NCI-H526 treated with DMSO at 0.1 percent for 48 hours (cell line): ENCODE measurements at regions not wholly inside any gene's neighbourhood (a gene's known extent, or its start where the extent isn't known, plus 50 kb on each side); places are given as distances from the start of the nearest gene placed in this dataset.
A peak's percentile ranks its signal among the peaks of the same experiment; 100 is the strongest.
"Not testable (repeated sequence)": the region's sequence is repeated elsewhere in the genome, so short reads cannot be mapped to it uniquely, and the experiment has no call there.

Experiments
- DNase-seq: peaks from one replicate; lab custom pipeline; 2025; lab: John Stamatoyannopoulos, UW

DNA sequence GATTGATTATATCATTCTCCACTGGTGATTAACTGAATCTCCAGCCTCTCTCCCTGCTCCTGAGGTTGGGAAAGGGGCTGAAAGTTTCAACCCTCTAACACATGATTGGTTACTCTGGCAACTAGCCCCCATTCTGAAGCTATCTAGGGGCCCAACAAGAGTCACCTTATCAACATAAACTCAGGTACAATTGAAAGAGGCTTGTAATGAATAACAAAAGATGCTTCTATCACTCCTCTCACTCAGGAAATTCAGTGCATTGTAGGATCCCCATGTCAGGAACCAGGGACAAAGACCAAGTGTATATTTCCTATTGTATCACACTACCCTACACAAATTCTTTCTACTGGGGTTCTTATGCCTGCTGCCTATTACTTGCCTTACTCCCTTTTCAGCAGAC is 123.9 kb upstream of the SLC13A1 start:
- no peak for DNase-seq

DNA sequence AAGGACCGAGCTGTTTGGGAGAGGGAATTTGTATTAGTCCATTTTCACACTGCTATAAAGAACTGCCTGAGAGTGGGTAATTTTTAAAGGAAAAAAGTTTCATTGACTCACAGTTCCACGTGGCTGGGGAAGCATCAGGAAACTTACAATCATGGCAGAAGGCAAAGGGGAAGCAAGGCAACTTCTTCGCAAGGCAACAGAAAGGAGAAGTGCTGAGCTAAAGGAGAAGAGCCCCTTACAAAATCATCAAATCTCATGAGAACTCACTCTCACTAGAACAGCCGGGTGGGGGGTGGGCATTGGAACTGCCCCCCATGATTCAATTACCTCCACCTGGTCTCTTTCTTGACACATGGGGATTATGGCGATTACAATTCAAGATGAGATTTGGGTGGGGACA is 121.8 kb upstream of the SLC13A1 start:
- not testable (repeated sequence) for DNase-seq

DNA sequence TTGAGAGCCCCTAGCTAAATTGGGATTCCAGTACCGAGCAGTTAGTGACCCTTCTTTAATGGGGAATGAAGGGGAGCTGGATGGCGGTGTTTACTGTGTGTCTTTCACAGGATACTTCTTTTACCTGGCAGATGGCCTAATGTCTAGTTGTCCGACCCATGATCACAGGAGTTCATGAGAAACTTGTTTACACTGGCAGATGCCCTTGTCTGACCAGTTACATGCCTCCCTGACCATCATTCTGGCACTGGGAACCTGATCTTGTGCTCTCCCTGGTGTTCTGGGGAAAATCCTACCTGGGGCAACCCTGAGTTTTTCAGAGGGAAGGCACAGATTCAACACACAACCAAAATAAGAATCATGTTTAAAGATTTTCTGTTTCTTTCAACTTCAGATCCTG is 120.1 kb upstream of the SLC13A1 start:
- DNase-seq: no peak

DNA sequence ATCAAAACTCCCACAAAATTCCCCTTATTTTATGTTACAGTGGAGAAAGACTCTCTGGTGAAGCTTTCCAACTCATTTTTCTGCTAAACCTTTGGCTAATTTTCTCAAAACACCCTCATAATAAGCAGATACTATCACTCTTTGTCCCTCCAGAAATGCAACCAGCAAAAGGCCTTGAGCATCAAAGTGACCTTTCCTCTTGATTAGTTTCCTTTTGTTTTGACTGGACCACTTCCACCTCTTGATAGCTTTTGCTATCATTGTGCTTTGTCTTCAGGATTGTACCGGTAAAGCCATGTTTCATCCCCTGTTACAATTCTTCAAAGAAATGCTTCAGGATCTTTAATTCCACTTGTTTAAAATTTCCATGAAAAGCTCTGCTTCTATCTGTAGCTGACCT is 115.1 kb upstream of the SLC13A1 start:
- DNase-seq: no peak

DNA sequence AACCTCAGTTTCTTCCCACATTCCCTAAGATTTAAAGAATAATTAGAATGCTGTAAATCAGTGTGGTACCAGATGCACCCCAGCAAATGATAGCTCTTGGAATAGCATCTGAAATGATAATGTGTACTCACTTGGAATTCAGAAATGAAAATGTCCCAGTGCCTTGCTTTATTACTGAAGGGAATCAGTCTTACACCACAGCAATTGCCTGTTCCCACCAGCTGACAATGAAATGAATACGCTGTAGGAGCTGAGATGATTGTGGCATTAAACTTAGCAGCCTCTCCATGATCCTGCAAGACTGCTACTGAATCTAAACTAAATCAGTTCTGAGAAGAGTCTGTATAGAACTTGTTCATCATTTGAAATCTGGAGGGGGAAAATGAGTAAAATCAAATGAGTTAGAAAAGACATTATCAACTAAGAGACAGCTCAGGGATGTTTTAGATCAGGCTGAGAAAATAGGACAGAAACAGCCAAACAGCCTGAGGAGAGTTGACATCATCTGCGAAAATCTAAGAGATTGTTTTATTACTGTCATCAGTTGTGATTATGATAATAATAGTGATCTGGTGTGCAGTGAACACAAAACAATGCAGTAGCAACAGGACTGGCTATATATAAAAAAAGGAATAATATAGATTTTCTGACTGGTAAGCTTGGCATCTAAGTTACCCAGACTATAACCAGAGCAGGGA is 108.6 kb upstream of the SLC13A1 start:
- DNase-seq: no peak

DNA sequence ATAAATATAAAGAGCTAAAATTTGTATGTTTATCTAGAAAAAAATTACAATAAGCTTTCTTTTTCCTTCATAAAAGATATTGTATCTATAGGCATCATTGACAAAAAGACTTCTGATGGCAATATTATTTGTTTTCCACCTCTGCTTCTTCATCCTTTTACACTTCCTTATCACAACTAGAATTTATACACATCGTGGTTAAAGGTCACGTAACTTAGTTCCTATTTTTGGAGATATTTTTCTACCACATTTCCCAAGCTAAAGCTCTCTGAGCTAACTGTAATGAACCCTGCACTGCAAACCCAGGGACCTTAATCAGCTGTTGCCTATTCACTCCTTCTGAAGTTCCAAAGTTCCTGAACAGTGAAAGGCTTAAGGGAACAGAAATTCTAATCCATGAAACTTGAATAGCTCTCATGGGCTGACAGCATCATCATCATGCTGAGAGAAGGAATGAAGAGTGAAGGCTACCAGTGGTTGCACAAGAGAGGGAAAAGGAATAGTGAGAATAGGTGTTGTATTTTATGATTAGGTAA is 106.1 kb upstream of the SLC13A1 start:
- no peak for DNase-seq

DNA sequence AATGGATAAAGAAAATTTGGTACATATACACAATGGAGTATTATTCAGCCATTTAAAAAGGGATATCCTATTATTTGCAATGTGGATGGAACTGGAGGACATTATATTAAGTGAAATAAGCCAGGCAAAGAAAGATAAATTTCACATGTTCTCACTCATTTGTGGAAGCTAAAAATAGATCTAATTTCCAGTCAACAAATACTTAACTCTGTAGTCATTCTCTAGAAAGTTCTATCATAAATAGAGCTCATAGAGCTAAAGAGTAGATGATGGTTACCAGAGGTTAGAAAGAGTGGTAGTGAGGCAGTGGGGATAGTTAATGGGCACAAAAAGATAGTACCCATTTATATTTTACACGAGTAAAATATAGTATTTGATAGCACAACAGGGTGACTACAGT is 104.2 kb upstream of the SLC13A1 start:
- no peak for DNase-seq

DNA sequence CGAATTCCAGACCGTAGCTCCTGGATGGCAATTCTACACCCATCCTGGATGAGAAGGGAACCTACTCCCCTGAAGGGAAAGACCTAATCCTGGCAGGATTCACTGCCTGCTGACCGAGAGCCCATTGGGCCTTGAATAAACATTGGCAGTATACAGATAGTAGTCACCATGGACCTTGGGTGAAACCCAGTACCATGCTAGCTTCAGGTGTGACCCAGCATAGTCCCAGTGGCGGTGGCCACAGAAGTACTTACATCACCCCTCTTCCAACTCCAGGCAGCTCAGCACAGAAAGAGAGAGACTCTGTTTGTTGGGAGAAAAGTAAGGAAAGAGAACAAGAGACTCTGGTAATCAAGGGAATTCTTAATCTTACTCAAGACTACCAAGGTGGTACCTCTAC is 97.2 kb upstream of the SLC13A1 start:
- DNase-seq: no peak

DNA sequence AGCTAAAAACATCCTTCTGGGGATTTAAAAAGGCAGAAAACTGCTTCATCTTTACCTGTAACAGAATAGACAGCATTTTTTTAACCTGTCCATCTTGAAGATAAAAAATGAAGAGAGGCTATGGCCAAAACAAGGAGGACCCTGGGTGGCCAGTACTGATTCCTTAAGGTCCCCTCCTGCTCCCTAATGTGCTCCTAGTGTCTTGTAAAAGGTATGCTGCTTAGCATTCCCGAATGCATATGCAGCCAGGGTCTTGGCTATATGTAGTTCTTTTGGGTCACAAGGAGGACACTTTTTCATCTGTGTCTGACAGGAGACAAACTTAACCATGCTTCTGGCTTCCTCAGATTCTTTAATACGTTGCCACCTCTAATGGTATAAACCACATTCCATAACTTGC is 93.9 kb upstream of the SLC13A1 start:
- no peak for DNase-seq

DNA sequence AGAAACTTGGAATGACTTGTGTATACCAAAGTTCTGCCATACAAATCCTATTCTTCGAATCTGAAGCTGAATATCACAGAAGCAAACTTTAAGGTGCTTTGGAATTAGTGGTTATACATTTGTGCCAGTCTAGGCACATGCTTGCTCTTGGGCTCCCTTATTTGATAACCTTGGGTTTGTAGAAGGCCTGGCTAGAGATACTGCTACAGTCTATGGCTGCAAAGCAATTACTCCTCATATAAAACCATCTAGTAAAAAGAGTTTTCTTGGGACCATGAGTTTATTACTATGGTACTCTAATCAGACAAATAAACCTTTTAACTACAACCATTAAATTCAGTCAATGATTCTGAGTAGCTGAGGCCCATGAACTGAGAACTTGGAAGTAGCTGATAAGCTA is 92.5 kb upstream of the SLC13A1 start:
- DNase-seq: no peak

DNA sequence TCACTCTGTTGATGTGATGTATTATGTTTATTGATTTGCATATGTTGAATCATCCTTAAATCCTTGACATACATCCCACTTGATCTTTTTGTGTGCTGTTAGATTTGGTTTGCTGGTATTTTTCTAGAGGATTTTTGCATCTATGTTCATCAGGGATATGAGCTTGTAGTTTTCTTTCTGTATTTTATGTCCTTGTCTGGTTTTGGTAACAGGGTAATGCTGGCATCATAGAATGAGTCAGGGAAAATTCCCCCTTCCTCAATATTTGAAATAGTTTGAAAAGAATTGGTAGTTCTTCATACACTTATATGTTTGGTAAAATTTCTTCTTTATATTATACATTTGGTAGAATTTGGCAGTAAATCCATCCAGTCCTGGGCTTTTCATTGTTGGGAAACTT is 89.4 kb upstream of the SLC13A1 start:
- DNase-seq: no peak

DNA sequence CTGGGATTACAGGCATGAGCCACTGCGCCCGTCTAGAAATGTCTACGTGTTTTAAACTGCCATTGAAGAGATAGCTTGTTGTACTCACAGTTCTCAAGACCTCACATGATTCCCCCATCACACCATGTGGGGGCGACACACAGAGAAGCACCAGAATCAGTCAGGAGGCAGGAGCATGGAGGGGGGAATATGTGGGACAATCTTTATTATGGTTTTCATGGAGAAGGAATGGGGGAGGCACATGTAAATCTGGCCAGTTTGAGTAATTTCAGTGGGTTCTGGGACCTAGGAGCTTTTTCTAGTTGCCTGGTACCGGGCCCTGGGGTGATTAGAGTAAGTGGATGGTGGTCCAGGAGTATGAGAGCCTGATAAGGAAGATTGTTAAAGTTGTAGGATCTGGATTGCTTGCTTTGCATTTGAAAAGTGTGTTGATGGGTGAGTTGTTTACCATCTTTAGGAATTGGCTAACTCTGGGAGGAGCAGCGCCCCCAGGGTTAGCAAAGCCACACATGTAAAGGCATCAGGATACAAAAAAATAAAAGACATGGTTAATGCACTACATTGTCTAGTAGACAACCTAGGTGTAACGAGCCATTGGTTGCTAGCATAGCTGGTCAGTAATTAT is 85.4 kb upstream of the SLC13A1 start:
- no peak for DNase-seq

DNA sequence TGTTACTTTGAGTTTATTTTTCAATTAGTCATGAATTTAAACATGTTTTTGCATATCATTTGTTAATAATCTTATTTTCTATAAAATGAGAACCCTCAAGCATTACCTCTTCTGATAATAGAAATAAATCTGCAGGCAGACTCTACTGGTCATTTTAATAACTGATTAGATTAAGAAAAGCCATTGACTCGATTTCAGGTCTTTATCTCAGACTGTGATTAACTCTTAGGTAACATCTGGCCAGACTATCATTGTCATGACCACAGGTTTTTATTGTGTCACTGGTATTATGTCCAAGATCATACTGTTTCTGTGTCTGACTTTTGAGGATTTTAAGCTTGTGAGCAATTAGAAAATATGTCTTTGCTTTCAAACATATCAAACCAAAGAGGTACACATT is 83.6 kb upstream of the SLC13A1 start:
- no peak for DNase-seq

DNA sequence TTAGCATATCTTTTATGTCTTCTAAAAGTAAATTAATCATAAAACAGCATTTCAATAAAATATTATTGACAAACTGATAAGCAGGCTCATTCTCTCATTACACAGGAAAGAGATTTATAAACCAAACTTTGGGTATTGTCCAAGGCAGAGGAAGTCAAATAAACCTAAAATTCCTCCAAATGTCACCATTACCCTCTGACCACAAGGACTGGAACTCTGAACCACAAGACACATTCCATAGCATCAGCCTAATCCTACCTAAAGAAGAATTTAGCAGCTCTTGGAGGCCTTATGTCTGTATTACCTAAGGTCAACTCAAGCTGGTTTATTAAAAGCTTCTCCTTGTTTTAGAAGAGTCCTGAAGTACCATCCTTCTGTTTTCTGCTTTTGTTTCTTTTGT is 82.4 kb upstream of the SLC13A1 start:
- DNase-seq: no peak

DNA sequence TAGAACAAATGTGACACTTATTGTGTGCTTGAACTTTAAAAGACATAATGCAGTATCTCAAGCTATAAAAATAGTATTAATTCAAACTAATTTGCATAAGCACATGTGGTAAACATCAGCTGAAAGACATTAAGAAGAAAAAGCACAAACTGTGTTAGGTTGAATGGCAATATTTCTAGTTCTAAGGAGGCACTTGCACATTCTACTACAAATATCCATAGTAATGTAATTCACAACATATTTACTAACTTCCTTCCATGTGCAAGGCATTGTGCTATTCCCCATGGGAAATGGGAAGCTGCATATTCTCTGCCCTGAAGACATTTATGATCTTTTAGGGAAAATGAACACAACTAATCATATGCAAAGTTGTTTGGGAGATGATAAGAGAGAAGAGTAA is 80.2 kb upstream of the SLC13A1 start:
- peak; percentile 24 for DNase-seq

DNA sequence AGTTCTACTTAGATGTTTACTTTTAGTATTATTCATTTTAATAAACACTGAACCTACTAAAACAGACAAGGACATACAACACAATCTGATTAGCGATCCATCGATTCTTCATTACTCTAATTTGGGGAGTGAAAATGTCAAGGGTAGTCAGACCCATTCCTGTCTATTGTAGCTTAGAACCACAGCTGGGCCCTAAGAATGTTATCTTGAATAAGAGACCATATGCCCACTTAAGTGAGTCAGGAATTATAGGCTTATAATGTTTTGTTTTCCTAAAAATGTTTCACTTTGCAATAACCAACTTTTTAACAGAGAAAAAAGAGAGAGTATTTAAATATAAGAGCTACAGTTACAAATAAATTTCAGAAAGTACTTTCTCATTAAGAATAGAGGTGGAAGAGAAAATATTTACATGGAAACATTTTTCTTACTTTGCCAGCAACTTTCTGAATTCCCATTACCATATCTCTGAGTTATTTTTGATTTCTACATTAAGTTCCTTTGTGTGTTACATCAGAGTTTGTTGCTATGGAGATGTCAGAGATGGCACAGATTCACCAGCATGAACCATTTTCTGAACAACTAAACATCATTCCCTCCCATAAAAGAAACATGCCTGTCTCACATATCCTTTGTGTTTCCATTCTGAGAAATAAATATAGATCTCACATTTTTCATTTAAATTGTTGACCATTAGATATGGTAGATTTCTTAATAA is 75.4 kb upstream of the SLC13A1 start:
- DNase-seq: no peak

DNA sequence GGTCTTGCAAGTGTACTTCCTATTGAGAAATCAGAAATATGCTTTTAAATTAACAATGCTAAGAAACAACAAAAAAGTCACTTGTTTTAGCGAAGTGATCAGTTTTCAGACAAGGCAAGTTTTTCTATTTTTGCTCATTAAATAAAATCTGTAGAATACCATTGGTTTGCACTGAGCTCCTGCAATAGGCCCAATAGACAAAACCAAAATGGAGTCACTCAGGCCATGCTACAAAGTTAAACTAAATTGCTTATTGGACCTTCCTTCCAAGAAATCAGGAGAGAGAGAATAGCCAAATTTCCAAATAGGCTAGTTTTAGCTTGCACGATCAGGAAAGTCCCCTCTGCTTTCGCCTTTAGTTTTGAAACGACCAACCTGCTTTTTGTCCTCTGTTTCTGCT is 73.4 kb upstream of the SLC13A1 start:
- DNase-seq: no peak

DNA sequence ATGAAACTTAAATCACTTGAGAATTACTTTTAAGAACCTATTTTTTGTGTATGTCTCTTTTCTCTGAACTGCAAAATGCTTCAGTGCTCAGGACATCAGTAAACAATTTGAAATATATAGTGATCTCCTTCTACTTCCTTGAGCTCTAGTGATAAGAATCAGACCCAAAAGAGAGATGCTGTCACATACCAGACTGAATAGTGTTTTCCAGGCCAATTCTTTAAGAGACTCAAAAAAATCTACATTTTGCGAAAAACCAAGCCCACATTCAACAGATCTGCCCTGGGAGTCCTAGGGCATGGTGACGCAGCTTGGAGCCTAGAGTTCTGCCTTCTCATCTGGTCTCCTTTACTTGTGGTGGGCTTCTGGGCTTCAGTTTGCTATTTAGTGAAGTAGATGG is 72.1 kb upstream of the SLC13A1 start:
- no peak for DNase-seq

DNA sequence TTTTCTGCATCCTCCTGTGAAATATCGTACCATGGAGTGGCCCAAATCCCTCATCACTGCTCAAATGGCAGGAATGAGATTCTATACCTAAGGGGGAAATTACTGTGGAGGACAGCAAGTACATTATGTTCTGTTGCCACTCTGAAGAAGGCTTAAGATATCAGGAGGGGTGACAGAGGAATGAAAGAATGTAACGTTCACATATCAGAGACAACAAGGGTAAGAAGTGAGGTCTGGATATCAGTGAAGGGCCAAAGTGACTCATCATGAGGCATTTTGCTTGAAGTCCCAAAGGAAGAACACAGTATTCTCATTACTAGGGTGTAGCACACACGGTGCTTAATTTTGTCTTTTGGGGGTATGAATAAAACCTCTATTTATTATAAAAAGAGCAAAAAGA is 71.5 kb upstream of the SLC13A1 start:
- DNase-seq: no peak

DNA sequence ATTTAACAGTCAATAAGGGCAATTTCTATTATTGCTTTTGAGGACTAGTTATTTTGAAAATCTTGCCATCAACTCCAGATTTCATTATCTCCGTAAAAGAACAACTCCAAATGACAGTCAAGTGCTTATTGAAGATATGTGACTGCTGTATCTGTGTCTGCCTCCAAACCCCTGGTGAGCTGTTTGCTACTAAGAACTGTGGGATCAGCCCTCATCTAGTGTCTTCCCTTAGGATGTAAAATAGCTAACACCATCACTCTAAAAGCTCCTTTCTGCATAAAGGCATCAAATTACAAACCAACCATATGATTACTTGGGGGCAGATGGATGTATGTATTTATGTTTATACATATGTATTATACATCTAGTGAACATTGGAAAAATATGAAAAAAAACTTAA is 70.8 kb upstream of the SLC13A1 start:
- no peak for DNase-seq

DNA sequence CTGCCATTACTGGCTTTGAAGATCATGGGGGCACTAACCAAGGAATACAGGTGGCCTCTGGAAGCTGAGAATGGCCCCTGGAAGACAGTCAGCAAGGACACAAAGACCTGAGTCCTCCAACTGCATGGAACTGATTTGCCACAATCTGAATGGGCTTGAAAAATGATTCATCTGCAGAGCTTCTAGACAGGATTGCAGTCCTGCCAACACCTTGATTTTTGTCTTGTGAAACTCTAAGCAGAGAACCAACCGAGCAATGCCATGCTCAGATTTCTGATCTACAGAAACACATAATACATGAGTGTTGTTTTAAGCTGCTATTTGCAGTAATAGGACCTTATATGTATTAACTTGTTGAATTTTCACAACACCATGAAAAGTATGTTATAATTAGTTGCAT is 66.1 kb upstream of the SLC13A1 start:
- DNase-seq: no peak

DNA sequence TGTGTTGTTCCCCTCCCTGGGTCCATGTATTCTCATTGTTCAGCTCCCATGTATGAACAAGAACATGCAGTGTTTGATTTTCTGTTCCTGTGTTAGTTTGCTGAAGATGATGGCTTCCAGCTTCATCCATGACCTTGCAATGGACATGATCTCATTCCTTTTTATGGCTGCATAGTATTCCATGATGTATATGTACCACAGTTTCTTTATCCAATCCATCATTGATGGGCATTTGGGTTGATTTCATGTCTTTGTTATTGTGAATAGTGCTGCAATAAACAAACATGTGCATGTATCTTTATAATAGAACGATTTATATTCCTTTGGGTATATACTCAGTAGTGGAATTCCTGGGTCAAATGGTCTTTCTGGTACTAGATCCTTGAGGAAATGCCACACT is 65.1 kb upstream of the SLC13A1 start:
- DNase-seq: not testable (repeated sequence)

DNA sequence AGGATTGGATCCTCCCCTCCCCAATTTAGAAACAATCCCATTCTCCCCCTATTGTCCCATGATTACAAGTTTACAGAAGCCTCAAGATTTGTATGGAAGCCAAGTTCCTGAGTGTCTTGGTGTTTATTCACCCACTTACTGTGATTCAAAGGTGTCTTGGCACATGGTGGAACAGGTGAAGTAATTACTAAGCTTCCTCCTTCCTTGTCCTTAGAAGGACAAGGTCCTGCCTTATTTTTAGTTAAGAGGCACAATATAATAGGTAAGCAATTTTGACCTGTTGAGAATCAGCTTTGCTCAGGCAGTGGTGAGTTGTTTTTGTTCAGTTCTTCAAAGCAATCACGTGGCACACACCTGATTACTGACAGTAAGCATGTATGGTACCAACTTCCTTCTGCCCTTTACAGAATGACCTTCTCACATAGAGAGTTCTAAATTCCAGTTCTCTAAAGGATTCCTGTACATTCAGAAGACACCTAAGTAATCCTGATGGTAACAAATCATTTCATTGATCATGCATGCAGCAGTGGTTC is 60.7 kb upstream of the SLC13A1 start:
- no peak for DNase-seq
